Dedifferentiated amniotic fluid mesenchymal stem cell (primary cell): ENCODE measurements at regions not wholly inside any gene's neighbourhood (a gene's known extent, or its start where the extent isn't known, plus 50 kb on each side); places are given as distances from the start of the nearest gene placed in this dataset.
A peak's percentile ranks its signal among the peaks of the same experiment; 100 is the strongest.
"Not testable (repeated sequence)": the region's sequence is repeated elsewhere in the genome, so short reads cannot be mapped to it uniquely, and the experiment has no call there.

Experiments
- DNase-seq: peaks from one replicate; pipeline ENCODE4 v3.0.0-alpha.2; 2016; ENCODE audit errors: extremely low spot score

DNA sequence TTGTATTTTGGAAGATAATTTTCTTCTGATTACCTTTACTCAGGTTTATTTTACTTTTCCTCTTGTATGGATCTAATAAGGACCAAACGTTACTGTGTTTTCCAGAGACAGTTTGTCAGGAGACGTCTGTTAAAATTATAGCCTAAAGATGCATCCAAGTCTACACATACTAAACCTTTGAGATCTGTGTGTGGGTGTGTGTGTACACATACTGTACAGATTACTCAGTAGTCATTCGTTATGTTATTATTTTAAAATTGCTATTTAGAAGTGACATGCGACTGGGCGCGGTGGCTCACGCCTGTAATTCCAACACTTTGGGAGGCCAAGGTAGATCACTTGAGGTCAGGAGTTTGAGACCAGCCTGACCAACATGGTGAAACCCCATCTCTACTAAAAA lies 51.6 kb upstream of the CNTLN start:
- no peak for DNase-seq

DNA sequence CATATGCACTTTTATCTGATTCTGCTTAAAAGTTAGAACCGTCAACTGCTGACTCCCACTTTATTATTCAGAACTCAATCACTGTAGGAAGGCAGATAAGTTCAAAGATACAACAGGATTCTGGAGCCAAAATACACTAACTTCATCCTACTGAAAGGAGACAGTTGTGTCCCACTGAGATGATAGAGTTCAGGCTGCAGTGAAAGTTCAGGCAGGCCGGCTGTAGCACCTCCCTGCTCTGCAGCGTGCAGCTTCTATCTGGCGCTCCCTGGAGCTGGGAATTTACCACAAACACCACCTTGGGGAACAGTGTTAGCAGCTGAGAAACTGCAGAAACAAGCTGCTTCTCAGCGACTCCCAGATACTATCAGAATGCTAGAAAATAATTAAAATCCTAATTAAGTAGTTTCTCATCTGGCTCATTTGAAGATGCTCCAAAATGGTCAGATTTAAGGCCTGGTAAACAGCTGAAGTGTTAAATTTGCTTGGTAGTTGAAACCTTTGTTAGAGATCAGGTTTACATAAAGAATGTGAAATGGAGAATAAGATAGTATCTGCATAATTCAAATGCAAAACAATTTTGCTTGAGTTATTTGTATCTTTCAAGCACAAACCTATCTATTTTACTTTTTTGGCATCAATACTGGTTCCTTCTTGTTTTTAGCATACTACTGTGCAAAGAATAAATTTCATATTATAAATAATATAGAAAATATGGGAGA lies 52.3 kb upstream of the CNTLN start:
- DNase-seq, result no peak

- DNase-seq, result no peak
These were observed 53.0 kb upstream of the CNTLN start for GRCh38 chr9:17081814-17082213.

GRCh38 chr9:17081351-17081750 lies 53.5 kb upstream of the CNTLN start:
- DNase-seq, result no peak

DNA sequence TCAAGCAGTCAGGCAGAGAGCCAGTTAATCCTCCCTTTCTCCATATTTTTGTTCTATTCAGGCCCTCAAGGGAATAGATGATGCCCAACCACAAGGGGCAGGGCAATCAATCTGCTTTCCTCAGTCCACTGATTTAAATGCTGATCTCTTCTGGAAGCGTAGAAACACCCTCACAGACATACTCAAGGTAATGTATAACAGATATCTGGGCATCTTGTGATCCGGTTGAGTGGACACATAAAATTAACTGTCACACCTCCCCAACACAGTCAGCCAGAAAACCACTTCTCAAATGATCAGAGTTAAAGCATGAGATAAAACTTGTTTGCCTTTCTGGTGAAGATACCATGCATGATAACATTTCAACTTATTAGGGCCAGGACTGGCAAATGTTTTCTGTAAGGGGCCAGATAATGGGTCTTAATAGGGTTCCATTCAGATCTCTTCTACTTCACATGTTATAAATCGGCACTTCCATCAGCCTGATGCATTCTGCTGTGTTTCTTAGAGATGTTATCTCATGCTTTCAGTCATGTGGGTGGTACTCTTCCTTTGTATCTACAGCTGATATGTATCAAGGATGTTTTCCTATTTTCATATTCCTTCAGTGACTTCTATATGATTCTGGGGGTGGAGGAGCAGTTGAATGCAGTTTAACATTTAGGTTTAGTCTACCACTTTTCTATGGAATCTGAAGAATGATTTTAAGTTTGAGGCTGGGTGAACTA lies 58.9 kb upstream of the CNTLN start:
- DNase-seq, result no peak

GRCh38 chr9:17075146-17075757 lies 59.6 kb upstream of the CNTLN start:
- no peak for DNase-seq

GRCh38 chr9:17072563-17072962 lies 62.3 kb upstream of the CNTLN start:
- DNase-seq, result not testable (repeated sequence)

DNA sequence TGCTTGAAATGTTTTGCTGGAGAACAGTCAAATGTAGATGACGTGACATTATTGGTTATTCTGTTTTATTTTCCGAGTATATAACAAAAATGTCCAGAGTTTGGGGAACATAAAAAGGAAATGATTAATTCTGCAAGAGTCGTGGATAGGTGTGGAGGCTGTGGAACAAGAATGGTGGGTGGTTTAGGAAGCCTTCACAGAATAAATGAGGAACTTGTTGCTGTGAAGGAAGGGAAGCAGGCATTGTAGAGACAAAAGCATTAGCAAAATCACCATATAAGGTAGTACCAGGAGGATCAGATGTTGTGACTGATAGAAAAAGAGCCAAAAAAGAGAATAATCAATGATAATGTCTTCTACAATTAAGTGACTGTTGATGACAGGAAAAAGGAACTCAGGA lies 66.2 kb upstream of the CNTLN start:
- no peak for DNase-seq

GRCh38 chr9:17065062-17065461 lies 69.8 kb upstream of the CNTLN start:
- DNase-seq, result no peak

DNA sequence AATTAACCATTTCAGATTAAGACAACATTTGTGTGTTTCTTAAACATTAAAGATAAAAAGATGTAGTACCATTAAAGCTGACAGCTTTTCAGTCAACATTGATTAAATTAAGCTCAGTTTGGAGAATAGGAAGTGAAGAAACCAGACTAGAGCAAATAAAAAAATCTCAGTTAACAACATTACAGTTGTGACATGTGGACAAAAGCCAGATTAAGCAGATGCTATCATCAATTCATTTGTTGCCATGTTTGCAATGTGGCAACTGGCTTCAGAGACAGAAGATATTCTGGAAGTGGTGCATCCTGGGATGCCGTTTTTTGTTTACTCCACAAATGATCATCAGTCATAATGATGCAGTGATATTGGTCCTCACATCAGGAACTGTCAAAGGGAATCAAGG lies 70.3 kb upstream of the CNTLN start:
- DNase-seq, result no peak

DNA sequence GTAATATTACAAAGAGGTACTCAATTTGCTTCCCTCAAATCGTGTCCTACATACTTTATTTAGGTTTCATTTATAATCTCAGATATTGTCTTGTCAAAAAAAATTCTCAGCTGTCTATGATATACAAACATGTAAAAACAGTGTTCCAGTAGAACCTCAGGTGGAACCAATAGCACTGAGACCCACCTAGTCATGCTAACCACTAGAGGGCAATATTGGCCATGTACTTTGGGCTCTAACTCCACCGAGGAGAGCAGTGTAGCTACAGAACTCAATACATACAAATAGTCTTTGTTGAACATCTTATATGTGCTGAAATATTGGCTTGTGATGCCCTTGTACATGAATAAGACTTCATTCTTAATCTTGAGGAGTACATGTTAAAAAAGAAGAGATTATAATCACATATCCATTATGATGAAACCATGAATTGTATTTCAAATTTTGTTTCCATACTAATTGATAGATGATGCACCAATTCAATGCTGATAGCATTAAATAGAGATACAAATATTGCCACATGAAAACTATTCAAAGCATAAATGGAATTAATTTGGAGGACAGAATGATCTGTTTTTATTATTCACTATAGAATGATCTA lies 71.2 kb upstream of the CNTLN start:
- DNase-seq, result no peak

DNA sequence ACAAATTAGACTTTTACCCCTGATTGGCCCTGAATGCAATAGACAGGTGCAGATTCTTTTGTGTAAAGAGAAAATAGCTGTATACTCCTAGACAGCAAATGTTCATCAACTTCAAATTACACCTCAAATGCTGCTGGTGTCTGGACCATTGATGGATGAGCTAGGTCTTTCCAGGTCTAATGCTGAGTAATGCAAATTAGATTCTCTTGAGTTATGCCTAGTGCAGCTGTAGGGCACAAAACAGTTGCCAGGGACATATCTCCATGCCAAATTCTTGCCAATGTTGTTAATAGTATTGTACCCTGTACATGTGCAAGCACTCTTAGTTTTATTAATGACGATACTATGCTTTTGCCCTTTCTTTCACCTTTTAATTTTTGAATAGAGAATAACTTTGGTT lies 72.3 kb upstream of the CNTLN start:
- no peak for DNase-seq

DNA sequence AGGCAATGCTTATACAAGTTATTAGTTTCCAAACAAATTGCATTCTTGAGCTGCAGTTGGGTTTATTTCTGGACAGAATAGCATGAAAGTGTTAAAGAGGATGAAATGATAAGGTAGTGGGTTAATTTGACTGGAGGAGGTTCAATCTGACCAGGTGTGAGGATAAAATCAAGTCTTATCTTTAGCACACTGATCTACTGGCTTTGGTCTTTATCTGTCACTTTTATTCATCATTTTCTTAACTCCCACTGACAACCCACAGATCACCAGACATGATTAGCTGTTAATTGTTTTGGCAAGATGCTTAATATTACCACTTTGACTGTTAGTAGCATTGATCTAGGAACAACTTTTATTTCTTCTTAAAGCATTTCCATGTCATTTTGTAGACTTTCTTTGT lies 74.4 kb upstream of the CNTLN start:
- DNase-seq, result no peak

DNA sequence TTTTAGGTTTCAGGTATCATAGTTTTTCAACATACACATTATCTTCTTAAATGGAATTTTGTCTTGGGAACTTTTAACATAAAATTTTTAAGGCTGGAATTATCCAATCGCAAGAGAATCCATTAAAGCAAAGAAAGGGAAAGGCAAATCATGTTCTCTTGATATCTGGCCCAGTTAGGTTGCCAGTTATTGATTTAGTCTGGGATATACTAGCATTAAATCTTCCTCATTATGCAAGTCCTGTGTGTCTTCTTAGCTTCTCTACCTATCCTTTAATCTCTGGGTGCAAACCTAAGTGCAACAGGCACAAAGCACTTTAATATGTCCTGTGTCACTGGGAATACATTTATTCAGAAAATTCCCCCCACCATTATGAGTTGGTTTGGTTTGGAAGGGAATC lies 75.4 kb upstream of the CNTLN start:
- no peak for DNase-seq

- no peak for DNase-seq
These were observed 77.1 kb upstream of the CNTLN start for GRCh38 chr9:17057729-17058128.

DNA sequence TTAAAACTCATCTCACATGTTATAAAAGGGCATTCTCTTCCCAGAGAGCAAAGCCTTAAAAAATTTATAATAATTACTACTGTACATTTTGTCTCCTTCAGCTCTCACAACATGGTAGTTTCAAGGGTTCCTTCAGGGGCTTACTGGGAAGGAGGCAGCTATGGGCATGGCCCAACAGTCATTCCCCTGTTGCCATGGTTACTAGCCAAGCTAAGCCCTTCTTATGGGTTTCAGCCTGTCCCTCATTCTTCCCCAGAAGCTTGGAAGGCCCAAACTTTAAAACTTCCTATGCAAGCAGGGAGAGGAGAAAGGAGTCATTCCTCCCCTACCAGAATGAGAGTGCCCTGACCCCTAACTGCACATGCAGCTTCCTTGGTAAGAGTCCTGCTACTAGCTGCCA lies 82.2 kb upstream of the CNTLN start:
- no peak for DNase-seq

GRCh38 chr9:17045381-17045940 lies 89.4 kb upstream of the CNTLN start:
- no peak for DNase-seq

- DNase-seq, result no peak
These were observed 103.3 kb upstream of the CNTLN start for GRCh38 chr9:17031546-17031945.

- DNase-seq, result no peak
These were observed 109.6 kb upstream of the CNTLN start for GRCh38 chr9:17025281-17025680.

DNA sequence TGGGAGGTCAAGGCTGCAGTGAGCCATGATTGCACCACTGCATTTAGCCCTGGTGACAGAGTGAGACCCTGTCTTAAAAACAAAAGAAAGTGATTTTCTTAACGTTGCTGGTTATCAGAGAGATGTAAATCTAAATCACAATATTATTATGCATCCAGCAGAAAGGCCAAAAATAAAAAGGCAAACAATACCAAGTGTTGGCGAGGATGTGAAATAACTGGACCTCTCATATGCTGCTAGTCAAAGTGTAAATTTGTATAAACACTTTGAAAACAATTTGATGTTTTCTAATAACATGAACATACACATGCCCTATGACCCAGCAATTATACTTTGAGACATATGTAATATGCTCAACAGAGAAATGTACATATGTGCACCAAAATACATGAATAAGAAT lies 110.7 kb upstream of the CNTLN start:
- DNase-seq, result no peak

DNA sequence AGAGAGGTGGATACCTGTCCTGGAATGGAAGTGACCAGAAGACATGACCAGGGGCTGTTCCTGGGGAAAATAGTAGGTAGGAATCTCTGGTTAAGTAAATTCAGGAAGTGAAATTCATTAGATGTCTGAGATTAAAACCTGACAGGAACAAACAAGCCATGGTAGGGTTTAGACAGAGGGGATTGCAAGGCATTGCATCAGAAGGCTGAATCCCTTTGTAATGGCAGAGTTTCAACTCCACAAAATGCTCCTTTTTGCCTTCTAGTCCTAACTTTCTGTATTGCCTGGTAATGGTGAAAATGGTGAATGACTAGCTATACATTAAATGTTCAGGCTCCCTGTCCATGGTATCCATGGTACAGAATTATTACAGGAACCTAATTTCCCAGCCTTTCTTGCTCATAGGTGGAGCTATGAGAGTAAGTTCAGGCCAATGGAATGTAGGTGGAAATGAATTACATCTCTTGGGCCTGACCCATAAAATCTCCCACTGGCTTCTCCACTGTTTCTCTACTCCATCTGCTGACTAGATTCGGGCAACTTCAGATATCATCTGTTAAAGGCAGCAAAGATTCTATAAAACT lies 113.4 kb upstream of the CNTLN start:
- peak; percentile 59 for DNase-seq

DNA sequence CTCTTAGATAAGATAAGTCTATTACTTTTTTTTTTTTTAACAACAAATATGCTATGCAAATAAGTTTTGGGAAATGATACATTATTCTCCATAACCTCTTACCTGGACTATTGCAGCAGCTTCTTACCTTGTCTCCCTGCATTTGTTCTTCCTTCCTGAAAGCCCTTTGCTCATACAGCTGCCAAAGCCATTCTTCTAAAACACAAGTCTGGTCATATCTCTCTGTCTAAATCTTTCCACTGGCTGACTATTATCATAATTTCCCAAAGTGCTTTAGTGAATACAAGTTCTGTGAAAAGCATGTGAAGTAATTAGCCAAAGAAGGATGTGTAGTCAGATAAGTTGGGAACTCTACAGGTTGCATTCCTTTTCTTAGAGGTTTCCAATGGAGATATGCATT lies 115.4 kb upstream of the CNTLN start:
- no peak for DNase-seq
